H9 (cell line): ENCODE measurements at regions not wholly inside any gene's neighbourhood (a gene's known extent, or its start where the extent isn't known, plus 50 kb on each side); places are given as distances from the start of the nearest gene placed in this dataset.

Experiments
- DNase-seq: peaks from one replicate; pipeline ENCODE4 v3.0.0-alpha.2; 2017
- H2AFZ ChIP-seq: one replicate; pipeline ENCODE4 v1.6.1; 2013; ENCODE audit warnings: mild to moderate bottlenecking, low read length, control low read depth, moderate library complexity
- H2AK5ac ChIP-seq: 2 replicates; pipeline ENCODE4 v1.6.1; 2013; ENCODE audit warnings: low read length, control low read depth, mixed read lengths; ENCODE audit not compliant: insufficient read length
- H2BK120ac ChIP-seq: one replicate; pipeline ENCODE4 v1.6.1; 2013; ENCODE audit warnings: low read depth, mild to moderate bottlenecking, low read length, control low read depth, inconsistent platforms; ENCODE audit not compliant: poor library complexity, severe bottlenecking
- H2BK12ac ChIP-seq: 2 replicates; pipeline ENCODE4 v1.6.1; 2013; ENCODE audit warnings: low read length, control low read depth, mixed read lengths, low read depth; ENCODE audit not compliant: insufficient read length
- H2BK15ac ChIP-seq: 2 replicates; pipeline ENCODE4 v1.6.1; 2013; ENCODE audit warnings: low read depth, low read length, control low read depth
- H2BK20ac ChIP-seq: one replicate; pipeline ENCODE4 v1.6.1; 2013; ENCODE audit warnings: low read depth, mild to moderate bottlenecking, low read length, control low read depth, inconsistent platforms; ENCODE audit not compliant: poor library complexity, severe bottlenecking
- H2BK5ac ChIP-seq: 2 replicates; pipeline ENCODE4 v1.6.1; 2013; ENCODE audit warnings: low read length, control low read depth, mixed read lengths; ENCODE audit not compliant: insufficient read length
- H3K14ac ChIP-seq: 2 replicates; pipeline ENCODE4 v1.6.1; 2013; ENCODE audit warnings: low read length, control low read depth; ENCODE audit not compliant: insufficient read depth
- H3K18ac ChIP-seq: 2 replicates; pipeline ENCODE4 v1.6.1; 2013; ENCODE audit warnings: low read depth, mild to moderate bottlenecking, mixed read lengths, low read length, control low read depth; ENCODE audit not compliant: insufficient read length
- H3K23ac ChIP-seq: 2 replicates; pipeline ENCODE4 v1.6.1; 2013; ENCODE audit warnings: low read length, control low read depth, mixed read lengths, low read depth; ENCODE audit not compliant: insufficient read length
- H3K23me2 ChIP-seq: 2 replicates; pipeline ENCODE4 v1.6.1; 2013; ENCODE audit warnings: low read depth, mild to moderate bottlenecking, mixed read lengths, low read length, control low read depth; ENCODE audit not compliant: insufficient read length, poor library complexity, severe bottlenecking
- H3K27ac ChIP-seq: 2 replicates; pipeline ENCODE4 v1.5.1; 2013; ENCODE audit warnings: low read length, control low read depth, mixed read lengths, low read depth; ENCODE audit not compliant: insufficient read length
- H3K27me3 ChIP-seq: 2 replicates; pipeline ENCODE4 v1.6.1; 2013; ENCODE audit warnings: low read length, control low read depth, inconsistent platforms; ENCODE audit not compliant: insufficient read depth
- H3K4ac ChIP-seq: 2 replicates; pipeline ENCODE4 v1.6.1; 2013; ENCODE audit warnings: low read depth, mild to moderate bottlenecking, control low read depth, inconsistent platforms, low read length, moderate library complexity
- H3K4me1 ChIP-seq: 2 replicates; pipeline ENCODE4 v1.6.1; 2013; ENCODE audit warnings: low read length, control low read depth, inconsistent platforms; ENCODE audit not compliant: insufficient read depth
- H3K4me2 ChIP-seq: 2 replicates; pipeline ENCODE4 v1.6.1; 2013; ENCODE audit warnings: low read length, control low read depth, mixed read lengths; ENCODE audit not compliant: insufficient read length, insufficient read depth
- H3K56ac ChIP-seq: 2 replicates; pipeline ENCODE4 v1.6.1; 2013; ENCODE audit warnings: low read depth, mild to moderate bottlenecking, mixed read lengths, low read length, control low read depth; ENCODE audit not compliant: insufficient read length
- H3K79me1 ChIP-seq: 2 replicates; pipeline ENCODE4 v1.6.1; 2013; ENCODE audit warnings: low read depth, mild to moderate bottlenecking, moderate library complexity, low read length, control low read depth, inconsistent platforms; ENCODE audit not compliant: insufficient read depth, poor library complexity, severe bottlenecking
- H3K79me2 ChIP-seq: 2 replicates; pipeline ENCODE4 v1.6.1; 2013; ENCODE audit warnings: low read length, control low read depth, inconsistent platforms; ENCODE audit not compliant: insufficient read depth
- H3K9ac ChIP-seq: 2 replicates; pipeline ENCODE4 v1.6.1; 2013; ENCODE audit warnings: low read length, control low read depth, mixed read lengths; ENCODE audit not compliant: insufficient read length; ENCODE audit errors: extremely low read depth
- H3K9me3 ChIP-seq: one replicate; pipeline ENCODE4 v1.6.1; 2013; ENCODE audit warnings: low read depth, low read length, inconsistent platforms; ENCODE audit not compliant: control insufficient read depth
- H3T11ph ChIP-seq: one replicate; pipeline ENCODE4 v1.6.1; 2013; ENCODE audit warnings: mild to moderate bottlenecking, low read length, control low read depth, inconsistent platforms
- H4K20me1 ChIP-seq: one replicate; pipeline ENCODE4 v1.6.1; 2013; ENCODE audit not compliant: control insufficient read depth, insufficient read length, insufficient read depth
- H4K5ac ChIP-seq: 2 replicates; pipeline ENCODE4 v1.6.1; 2013; ENCODE audit warnings: low read depth, mild to moderate bottlenecking, mixed read lengths, low read length, control low read depth; ENCODE audit not compliant: insufficient read length
- H4K8ac ChIP-seq: replicated peaks from 2 replicates; pipeline ENCODE4 v1.6.1; 2013; ENCODE audit warnings: low read length, control low read depth, mixed read lengths, low read depth; ENCODE audit not compliant: insufficient read length
- H4K91ac ChIP-seq: 2 replicates; pipeline ENCODE4 v1.6.1; 2013; ENCODE audit warnings: low read depth, mild to moderate bottlenecking, moderate library complexity, mixed read lengths, low read length, control low read depth; ENCODE audit not compliant: insufficient read length
- H3K27ac Mint-ChIP-seq, 3 experiments: 2 replicates in 2 of 3; 3 replicates in 1 of 3; pipeline ENCODE4 v1.8.0; 2020 to 2021; ENCODE audit warnings: mixed read lengths in 3 of 3, mild to moderate bottlenecking in 1 of 3, moderate library complexity in 1 of 3
- H3K27me3 Mint-ChIP-seq: 2 replicates; pipeline ENCODE4 v1.8.0; 2021; ENCODE audit warnings: low read depth, mild to moderate bottlenecking, moderate library complexity, mixed read lengths
- H3K36me3 Mint-ChIP-seq, 3 experiments: 2 replicates in 2 of 3; 3 replicates in 1 of 3; pipeline ENCODE4 v1.8.0; 2020 to 2021; ENCODE audit warnings: low read depth in 3 of 3, mixed read lengths in 3 of 3; ENCODE audit not compliant: insufficient read depth in 1 of 3
- H3K4me1 Mint-ChIP-seq, 2 experiments: 2 replicates each; pipeline ENCODE4 v1.8.0; 2020; ENCODE audit warnings: mixed read lengths in 2 of 2
- H3K4me3 Mint-ChIP-seq, 2 experiments: 2 replicates in 1 of 2; 3 replicates in 1 of 2; pipeline ENCODE4 v1.8.0; 2020 to 2021; ENCODE audit warnings: mild to moderate bottlenecking in 2 of 2, mixed read lengths in 2 of 2, moderate library complexity in 1 of 2
- H3K9me3 Mint-ChIP-seq, 2 experiments: 2 replicates in 1 of 2; 3 replicates in 1 of 2; pipeline ENCODE4 v1.8.0; 2020; ENCODE audit warnings: mild to moderate bottlenecking in 2 of 2, mixed read lengths in 2 of 2, moderate library complexity in 1 of 2
- WGBS: extraction: QIAGEN DNeasy Blood & Tissue Kit; methylation state at CpG from one replicate; pipeline ENCODE4 v1.1.7; 2013; ENCODE audit warnings: missing lambda C conversion rate, low lambda C conversion rate, mixed read lengths; ENCODE audit not compliant: insufficient read length; ENCODE audit errors: extremely low coverage; 5-methylcytosine and 5-hydroxymethylcytosine counted together
- TF ChIP-seq, protein P1 (sequence below): fragments of 200-600 bp; sonication (generic); conservative IDR thresholded peaks from 3 replicates; pipeline ENCODE4 v1.8.0; 2021; ENCODE audit warnings: antibody characterized with exemption, mild to moderate bottlenecking

- Histone ChIP-seq H3K27ac (no peak overlapping the region), H3T11ph (no peak overlapping the region), H3K4me1 (no peaks in the 10 kb centered on the region), H4K5ac (no peak overlapping the region), H3K9me3 (peaks cover 7% of the 10 kb centered on the region), H3K79me2 (no peaks in the 10 kb centered on the region), H3K27me3 (no peaks in the 10 kb centered on the region), H2BK5ac (no peak overlapping the region), H2BK120ac (no peak overlapping the region), H3K4me2 (no peak overlapping the region), H3K9ac (no peak overlapping the region), H4K8ac (no peak overlapping the region), H3K4ac (no peak overlapping the region), H2AK5ac (no peak overlapping the region), H4K20me1 (no peaks in the 10 kb centered on the region), H3K79me1 (no peaks in the 10 kb centered on the region), H3K56ac (no peak overlapping the region), H3K18ac (no peak overlapping the region), H2BK20ac (no peak overlapping the region), H2BK15ac (no peak overlapping the region), H3K23ac (no peak overlapping the region), H3K14ac (no peak overlapping the region), H2AFZ (no peak overlapping the region), H4K91ac (no peak overlapping the region), H3K23me2 (no peaks in the 10 kb centered on the region), H2BK12ac (no peak overlapping the region)
- no peak overlapping the region for H3K27ac Mint-ChIP-seq
- WGBS: no CpG with 5 or more reads among the region's 5 CpGs
- peaks cover 4 to 18% (median 4%) of the 10 kb centered on the region in 3 experiments for H3K36me3 Mint-ChIP-seq
- H3K4me3 Mint-ChIP-seq: no peak overlapping the region
- DNase-seq: no peak
- no peaks in the 10 kb centered on the region for H3K4me1 Mint-ChIP-seq
- TF ChIP-seq, protein P1, sequence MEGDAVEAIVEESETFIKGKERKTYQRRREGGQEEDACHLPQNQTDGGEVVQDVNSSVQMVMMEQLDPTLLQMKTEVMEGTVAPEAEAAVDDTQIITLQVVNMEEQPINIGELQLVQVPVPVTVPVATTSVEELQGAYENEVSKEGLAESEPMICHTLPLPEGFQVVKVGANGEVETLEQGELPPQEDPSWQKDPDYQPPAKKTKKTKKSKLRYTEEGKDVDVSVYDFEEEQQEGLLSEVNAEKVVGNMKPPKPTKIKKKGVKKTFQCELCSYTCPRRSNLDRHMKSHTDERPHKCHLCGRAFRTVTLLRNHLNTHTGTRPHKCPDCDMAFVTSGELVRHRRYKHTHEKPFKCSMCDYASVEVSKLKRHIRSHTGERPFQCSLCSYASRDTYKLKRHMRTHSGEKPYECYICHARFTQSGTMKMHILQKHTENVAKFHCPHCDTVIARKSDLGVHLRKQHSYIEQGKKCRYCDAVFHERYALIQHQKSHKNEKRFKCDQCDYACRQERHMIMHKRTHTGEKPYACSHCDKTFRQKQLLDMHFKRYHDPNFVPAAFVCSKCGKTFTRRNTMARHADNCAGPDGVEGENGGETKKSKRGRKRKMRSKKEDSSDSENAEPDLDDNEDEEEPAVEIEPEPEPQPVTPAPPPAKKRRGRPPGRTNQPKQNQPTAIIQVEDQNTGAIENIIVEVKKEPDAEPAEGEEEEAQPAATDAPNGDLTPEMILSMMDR: no peak
- peaks cover 21 to 22% of the 10 kb centered on the region in 2 experiments for H3K9me3 Mint-ChIP-seq
- no peaks in the 10 kb centered on the region for H3K27me3 Mint-ChIP-seq
Observed at GRCh38 chr18:69267895-69268294, 132.8 kb upstream of the DOK6 start.
